GM12864 (cell line): ENCODE measurements at regions not wholly inside any gene's neighbourhood (a gene's known extent, or its start where the extent isn't known, plus 50 kb on each side); places are given as distances from the start of the nearest gene placed in this dataset.

Source experiments
- DNase-seq: peaks from one replicate; pipeline ENCODE4 v3.0.0-alpha.2; 2011; ENCODE audit warnings: low read depth
- H3K4me3 ChIP-seq: 2 replicates; pipeline ENCODE4 v1.5.1; 2011; ENCODE audit warnings: mild to moderate bottlenecking, low read depth, low read length, control low read depth
- TF ChIP-seq, protein P1 (sequence below): IDR thresholded peaks from 2 replicates; pipeline ENCODE4 v1.5.1; 2011; ENCODE audit warnings: low read depth, mild to moderate bottlenecking, moderate library complexity, low read length, control low read depth, inconsistent platforms; ENCODE audit errors: missing control alignments

DNA sequence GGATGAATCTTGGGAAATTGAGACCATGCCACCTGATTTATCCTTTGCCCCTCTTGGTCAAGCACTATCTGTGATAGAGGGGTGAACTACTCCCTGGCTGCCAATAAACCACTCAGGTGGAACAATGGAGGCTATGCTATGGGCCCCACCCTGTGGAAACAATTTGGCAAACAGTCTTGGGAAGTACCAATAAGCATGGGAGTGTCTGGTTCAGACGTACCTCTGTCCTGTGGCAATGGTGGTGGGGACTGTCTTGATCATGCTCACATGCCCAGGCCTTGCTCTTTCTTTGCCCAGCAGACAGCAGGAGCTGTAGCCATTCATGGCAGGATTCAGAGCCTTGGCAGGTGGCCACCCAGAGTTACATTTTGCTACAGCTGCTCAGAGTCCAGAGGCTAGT, 658.7 kb downstream of the KCNJ3 start:
- TF ChIP-seq, protein P1, sequence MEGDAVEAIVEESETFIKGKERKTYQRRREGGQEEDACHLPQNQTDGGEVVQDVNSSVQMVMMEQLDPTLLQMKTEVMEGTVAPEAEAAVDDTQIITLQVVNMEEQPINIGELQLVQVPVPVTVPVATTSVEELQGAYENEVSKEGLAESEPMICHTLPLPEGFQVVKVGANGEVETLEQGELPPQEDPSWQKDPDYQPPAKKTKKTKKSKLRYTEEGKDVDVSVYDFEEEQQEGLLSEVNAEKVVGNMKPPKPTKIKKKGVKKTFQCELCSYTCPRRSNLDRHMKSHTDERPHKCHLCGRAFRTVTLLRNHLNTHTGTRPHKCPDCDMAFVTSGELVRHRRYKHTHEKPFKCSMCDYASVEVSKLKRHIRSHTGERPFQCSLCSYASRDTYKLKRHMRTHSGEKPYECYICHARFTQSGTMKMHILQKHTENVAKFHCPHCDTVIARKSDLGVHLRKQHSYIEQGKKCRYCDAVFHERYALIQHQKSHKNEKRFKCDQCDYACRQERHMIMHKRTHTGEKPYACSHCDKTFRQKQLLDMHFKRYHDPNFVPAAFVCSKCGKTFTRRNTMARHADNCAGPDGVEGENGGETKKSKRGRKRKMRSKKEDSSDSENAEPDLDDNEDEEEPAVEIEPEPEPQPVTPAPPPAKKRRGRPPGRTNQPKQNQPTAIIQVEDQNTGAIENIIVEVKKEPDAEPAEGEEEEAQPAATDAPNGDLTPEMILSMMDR, result no peak
- no peak for DNase-seq
- H3K4me3 ChIP-seq, result no peak overlapping the region

DNA sequence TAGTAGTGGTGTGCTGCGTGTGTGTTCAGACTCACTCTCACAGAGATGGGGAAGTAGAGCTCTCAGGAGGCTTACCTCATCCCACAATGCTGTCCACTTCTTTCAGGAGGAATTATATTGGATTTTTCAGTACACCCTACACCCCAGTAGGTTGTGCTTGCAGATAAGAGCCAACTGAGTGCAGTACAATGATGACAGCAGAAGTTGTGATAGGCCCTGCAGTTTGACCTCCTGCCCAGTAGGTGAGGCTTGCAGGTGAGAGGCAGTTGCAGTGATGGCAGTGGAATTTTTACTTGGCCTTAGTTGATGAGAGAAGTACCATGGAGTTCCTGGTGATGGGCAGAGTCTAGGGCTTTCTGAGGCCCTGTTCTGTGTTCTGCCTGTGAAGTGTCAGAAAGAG, 657.8 kb downstream of the KCNJ3 start:
- DNase-seq, result no peak
- TF ChIP-seq, protein P1, result peak; percentile 24
- H3K4me3 ChIP-seq, result no peak overlapping the region

DNA sequence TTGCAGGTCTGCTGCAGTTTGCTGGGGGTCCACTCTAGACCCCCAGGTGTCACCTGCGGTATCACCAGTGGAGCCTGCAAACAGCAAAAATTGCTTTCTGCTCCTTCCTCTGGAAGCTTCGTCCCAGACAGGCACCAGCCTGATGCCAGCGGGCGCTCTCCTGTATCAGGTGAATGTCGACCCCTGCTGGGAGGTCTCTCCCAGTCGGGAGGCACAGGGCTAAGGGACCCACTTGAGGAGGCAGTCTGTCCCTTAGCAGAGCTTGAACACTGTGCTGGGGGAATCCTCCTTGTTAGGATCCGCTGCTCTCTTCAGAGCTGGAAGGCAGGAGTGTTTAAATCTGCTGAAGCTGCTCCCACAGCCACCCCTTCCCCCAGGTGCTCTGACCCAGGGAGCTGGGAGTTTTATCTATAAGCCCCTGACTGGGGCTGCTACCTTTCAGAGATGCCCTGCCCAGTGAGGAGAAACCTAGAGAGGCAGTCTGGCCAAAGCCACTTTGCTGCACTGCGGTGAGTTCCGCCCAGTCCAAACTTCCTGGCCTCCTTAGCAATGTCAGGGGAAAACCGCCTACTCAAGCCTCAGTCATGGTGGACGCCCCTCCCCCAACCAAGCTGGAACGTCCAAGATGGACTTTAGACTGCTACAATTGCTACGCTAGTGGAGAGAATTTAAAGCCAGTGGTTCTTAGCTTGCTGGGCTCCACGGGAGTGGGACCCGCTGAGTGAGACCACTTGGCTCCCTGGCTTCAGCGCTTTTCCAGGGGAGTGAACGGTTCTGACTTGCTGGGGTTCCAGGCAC, 652.5 kb downstream of the KCNJ3 start:
- no peak for DNase-seq

DNA sequence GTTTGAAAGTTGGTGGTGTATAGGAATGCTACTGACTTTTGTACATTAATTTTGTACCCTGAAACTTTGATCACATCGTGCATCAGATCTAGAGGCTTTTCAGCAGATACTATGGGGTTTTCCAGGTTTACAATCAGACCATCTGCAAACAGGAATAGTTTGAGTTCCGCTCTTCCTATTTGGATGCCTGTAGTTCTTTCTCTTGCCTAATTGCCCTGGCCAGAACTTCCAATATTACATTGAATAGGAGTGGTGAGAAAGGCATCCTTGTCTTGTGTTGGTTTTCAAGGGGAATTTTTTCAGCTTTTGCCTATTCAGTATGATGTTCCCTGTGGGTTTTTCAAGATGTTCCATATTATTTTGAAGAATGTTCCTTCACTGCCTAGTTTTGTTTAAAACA, 633.5 kb downstream of the KCNJ3 start:
- TF ChIP-seq, protein P1, result no peak
- H3K4me3 ChIP-seq, result no peak overlapping the region
- DNase-seq, result no peak

More for the DNA sequence above, 652.5 kb downstream of the KCNJ3 start:
- TF ChIP-seq, protein P1, result no peak
- H3K4me3 ChIP-seq, result no peak overlapping the region

DNA sequence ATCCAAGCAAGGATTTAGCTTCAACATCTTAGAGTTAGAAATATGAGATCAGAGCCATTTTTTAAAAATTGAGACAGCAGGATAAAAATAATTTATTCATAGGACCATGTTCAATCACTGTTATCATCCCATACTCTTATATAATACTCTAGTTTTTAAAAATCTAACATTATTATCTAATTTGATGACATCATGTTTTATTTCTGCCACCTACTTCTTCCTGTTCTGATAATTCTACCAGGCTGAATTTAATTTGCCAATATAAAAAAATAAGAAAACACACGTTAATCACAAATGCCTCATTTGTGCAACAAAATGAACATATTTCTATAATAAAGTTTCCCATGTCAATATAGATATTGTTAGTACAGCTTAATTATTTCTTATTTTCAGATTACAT, 621.7 kb downstream of the KCNJ3 start:
- TF ChIP-seq, protein P1, result no peak
- no peak overlapping the region for H3K4me3 ChIP-seq
- DNase-seq, result no peak

DNA sequence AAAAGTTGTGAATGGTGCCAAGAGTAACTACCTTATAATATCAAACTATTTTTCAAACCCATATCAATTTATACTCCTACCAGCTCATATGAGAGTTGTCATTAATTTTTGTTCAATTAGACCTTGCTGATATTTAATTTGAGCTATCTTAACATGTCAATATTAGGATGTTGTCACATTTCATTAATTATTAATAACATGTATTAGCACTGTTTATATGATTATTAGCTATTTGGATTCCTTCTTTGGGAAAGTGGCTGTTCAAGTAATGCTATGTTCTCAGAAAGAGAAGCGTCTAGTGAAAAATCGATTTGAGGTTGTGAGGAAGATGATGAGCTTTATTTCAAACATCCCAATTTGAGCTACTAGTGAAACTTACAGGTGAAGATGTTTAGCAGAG, 620.2 kb downstream of the KCNJ3 start:
- DNase-seq, result no peak
- no peak overlapping the region for H3K4me3 ChIP-seq
- TF ChIP-seq, protein P1, result no peak

DNA sequence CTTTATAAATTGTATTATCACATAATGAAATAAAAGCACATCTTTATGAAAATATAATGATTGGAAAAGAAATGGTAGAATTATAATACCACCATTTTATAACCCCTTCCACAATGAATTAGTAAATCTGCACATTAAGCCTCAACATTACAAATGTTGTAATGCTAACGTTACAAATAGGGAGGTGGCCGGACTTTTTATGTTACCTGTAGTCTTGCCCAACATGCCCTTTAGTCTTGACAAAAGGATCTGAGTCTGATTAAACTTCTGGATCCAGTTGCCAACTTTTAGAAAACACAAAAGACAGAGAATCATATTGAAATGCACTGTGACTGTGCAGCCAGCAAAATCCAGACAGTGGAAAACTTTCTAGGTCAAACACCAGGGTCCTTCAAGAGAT, 617.3 kb downstream of the KCNJ3 start:
- H3K4me3 ChIP-seq, result no peak overlapping the region
- TF ChIP-seq, protein P1, result no peak
- no peak for DNase-seq
